PC-3 (cell line): ENCODE measurements at regions not wholly inside any gene's neighbourhood (a gene's known extent, or its start where the extent isn't known, plus 50 kb on each side); places are given as distances from the start of the nearest gene placed in this dataset.

Experiments
- EZH2 ChIP-seq: fragments of 300-600 bp; sonication (generic); IDR thresholded peaks from one replicate; pipeline ENCODE4 v1.6.1; 2017; ENCODE audit warnings: antibody characterized with exemption, mild to moderate bottlenecking, low read length; ENCODE audit not compliant: unreplicated experiment
- TF ChIP-seq, protein P1 (sequence below): fragments of 300-600 bp; sonication (generic); conservative IDR thresholded peaks from 2 replicates; pipeline ENCODE4 v1.5.1; 2017; ENCODE audit warnings: antibody characterized with exemption, low read depth, mild to moderate bottlenecking, low read length

GRCh38 chr14:87018294-87018693 is 974.7 kb downstream of the GALC start:
- TF ChIP-seq, protein P1, sequence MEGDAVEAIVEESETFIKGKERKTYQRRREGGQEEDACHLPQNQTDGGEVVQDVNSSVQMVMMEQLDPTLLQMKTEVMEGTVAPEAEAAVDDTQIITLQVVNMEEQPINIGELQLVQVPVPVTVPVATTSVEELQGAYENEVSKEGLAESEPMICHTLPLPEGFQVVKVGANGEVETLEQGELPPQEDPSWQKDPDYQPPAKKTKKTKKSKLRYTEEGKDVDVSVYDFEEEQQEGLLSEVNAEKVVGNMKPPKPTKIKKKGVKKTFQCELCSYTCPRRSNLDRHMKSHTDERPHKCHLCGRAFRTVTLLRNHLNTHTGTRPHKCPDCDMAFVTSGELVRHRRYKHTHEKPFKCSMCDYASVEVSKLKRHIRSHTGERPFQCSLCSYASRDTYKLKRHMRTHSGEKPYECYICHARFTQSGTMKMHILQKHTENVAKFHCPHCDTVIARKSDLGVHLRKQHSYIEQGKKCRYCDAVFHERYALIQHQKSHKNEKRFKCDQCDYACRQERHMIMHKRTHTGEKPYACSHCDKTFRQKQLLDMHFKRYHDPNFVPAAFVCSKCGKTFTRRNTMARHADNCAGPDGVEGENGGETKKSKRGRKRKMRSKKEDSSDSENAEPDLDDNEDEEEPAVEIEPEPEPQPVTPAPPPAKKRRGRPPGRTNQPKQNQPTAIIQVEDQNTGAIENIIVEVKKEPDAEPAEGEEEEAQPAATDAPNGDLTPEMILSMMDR: no peak
- TF ChIP-seq EZH2: no peak
